ENCODE measurements at regions not wholly inside any gene's neighbourhood (a gene's known extent, or its start where the extent isn't known, plus 50 kb on each side); places are given as distances from the start of the nearest gene placed in this dataset.

- Histone ChIP-seq H3K9me3 (no peaks in the 10 kb centered on the region), H3K36me3 (replicated peaks in 1 of 2; ENCODE audit: insufficient read depth in 1 of 2, low read depth in 2 of 2) (no peaks in the 10 kb centered on the region), H3K27ac (peak overlapping the region in 2 of 4 donors; percentile 9 to 31), H3K4me1 (peaks cover 10% of the 10 kb centered on the region), H3K27me3 (no peaks in the 10 kb centered on the region), H3K4me3 (no peak overlapping the region)
- WGBS, 2 donors: 21 to 45% methylated on average over 5 of the region's 5 CpGs
- DNase-seq (no peak), ATAC-seq (peak; percentile 64)
- TF ChIP-seq POLR2A (IDR thresholded peaks at IDR 0.05): no peak
- no peak for TF ChIP-seq CTCF (IDR thresholded peaks at IDR 0.05)
- intact Hi-C loops (cut with DNase I): no loop called here
These were observed 70.3 kb upstream of the PELI1 start for GRCh38 chr2:64214281-64215115.

GRCh38 chr2:64217198-64217869 lies 73.1 kb upstream of the PELI1 start:
- no peak overlapping the region for H3K4me3 ChIP-seq
- no peak for ATAC-seq
- no peak for TF ChIP-seq CTCF (IDR thresholded peaks at IDR 0.05)
- TF ChIP-seq POLR2A (IDR thresholded peaks at IDR 0.05): no peak
- intact Hi-C loops (cut with DNase I): no loop called here
- peaks cover 22% of the 10 kb centered on the region for H3K4me1 ChIP-seq
- 77 to 80% methylated on average over 9 of the region's 9 CpGs for WGBS, 2 donors
- DNase-seq: no peak
- no peaks in the 10 kb centered on the region for H3K27me3 ChIP-seq
- H3K27ac ChIP-seq: no peak overlapping the region
- no peaks in the 10 kb centered on the region for H3K9me3 ChIP-seq
- H3K36me3 ChIP-seq (replicated peaks in 1 of 2; ENCODE audit: insufficient read depth in 1 of 2, low read depth in 2 of 2): no peaks in the 10 kb centered on the region

- TF ChIP-seq CTCF (IDR thresholded peaks at IDR 0.05) (no peak), POLR2A (IDR thresholded peaks at IDR 0.05) (no peak)
- Histone ChIP-seq H3K9me3 (no peaks in the 10 kb centered on the region), H3K27ac (no peak overlapping the region), H3K27me3 (no peaks in the 10 kb centered on the region), H3K36me3 (replicated peaks in 1 of 2; ENCODE audit: insufficient read depth in 1 of 2, low read depth in 2 of 2) (no peaks in the 10 kb centered on the region), H3K4me3 (no peak overlapping the region), H3K4me1 (peaks cover 29% of the 10 kb centered on the region)
- ATAC-seq: no peak
- 66 to 71% methylated on average over 4 of the region's 4 CpGs for WGBS, 2 donors
- intact Hi-C loops (cut with DNase I): no loop called here
- no peak for DNase-seq
These were observed 74.0 kb upstream of the PELI1 start for GRCh38 chr2:64218137-64218802.

GRCh38 chr2:64219149-64219548 lies 74.9 kb upstream of the PELI1 start:
- intact Hi-C loops (cut with DNase I): no loop called here
- no peaks in the 10 kb centered on the region for H3K9me3 ChIP-seq
- WGBS, 2 donors: 43 to 45% methylated on average over 2 of the region's 2 CpGs
- no peaks in the 10 kb centered on the region for H3K27me3 ChIP-seq
- DNase-seq (no peak), ATAC-seq (no peak)
- peaks cover 29% of the 10 kb centered on the region for H3K4me1 ChIP-seq
- H3K27ac ChIP-seq: no peak overlapping the region
- H3K36me3 ChIP-seq (replicated peaks in 1 of 2; ENCODE audit: insufficient read depth in 1 of 2, low read depth in 2 of 2): no peaks in the 10 kb centered on the region
- no peak overlapping the region for H3K4me3 ChIP-seq
- TF ChIP-seq POLR2A (IDR thresholded peaks at IDR 0.05) (no peak), CTCF (IDR thresholded peaks at IDR 0.05) (no peak)
